Urothelium cell line (cell line): ENCODE measurements at regions not wholly inside any gene's neighbourhood (a gene's known extent, or its start where the extent isn't known, plus 50 kb on each side); places are given as distances from the start of the nearest gene placed in this dataset.
A peak's percentile ranks its signal among the peaks of the same experiment; 100 is the strongest.
"Not testable (repeated sequence)": the region's sequence is repeated elsewhere in the genome, so short reads cannot be mapped to it uniquely, and the experiment has no call there.

Experiments
- DNase-seq: peaks from one replicate; pipeline ENCODE4 v3.0.0; 2011; ENCODE audit warnings: low spot score, mixed read lengths
- FAIRE-seq: peaks from 2 replicates; lab custom pipeline; 2011; peaks lifted over from hg19 to GRCh38; lab: Jason Lieb, UNC

DNA sequence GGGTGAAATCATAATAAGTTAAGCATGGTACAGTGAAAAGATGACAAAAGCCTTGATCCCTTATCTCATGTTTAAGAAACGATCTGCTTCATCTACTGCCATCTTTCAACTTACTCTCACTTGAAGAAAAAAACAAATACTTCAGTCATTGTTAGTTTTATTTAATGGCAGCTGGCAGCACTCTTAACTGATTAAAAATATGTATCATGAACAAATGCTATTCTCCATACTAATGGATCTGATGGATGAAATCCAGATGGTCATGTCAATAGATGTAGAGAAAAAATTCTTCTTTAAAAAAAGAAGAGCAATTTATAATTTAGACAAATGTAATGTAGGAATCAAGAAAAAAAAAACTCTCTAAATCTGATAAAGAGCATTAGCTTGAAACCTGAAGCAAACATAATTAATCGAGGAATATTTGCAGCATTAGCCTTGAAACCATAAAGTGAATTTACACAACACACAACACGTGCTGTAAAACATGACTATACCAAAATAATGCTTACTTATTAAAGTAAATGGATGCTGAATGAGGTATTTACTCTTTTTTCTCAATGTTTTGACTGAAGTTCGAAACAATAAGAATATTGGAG, 579.0 kb upstream of the ADAMTS5 start:
- FAIRE-seq (no peak), DNase-seq (no peak)

DNA sequence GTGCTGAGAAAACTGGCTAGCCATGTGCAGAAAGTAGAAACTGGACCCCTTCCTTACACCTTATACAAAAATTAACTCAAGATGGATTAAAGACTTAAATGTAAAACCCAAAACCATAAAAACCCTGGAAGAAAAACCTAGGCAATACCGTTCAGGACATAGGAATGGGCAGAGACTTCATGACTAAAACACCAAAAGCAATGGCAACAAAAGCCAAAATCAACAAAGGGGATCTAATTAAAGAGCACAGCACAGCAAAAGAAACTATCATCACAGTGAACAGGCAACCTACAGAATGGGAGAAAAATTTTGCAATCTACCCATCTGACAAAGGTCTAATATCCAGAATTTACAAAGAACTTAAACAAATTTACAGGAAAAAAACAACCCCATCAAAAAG, 575.2 kb upstream of the ADAMTS5 start:
- DNase-seq, FAIRE-seq: not testable (repeated sequence)

DNA sequence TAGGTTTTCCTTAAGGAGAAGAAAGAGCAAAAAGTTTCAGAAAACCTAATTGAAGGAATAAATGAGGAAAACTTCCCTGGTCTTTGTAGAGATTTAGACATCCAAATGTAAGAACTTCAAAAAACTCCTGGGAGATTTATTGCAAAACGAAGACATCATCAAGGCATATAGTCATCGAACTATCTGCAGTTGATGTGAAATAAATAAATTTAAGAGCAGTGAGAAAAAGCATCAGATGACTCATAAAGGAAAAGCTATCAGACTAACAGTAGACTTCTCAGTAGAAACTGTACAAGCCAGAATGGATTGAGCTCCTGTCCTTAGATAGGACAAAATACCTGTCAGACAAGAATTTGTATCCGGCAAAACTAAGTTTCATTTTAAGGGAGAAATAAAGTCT, 569.4 kb upstream of the ADAMTS5 start:
- DNase-seq (no peak), FAIRE-seq (no peak)

DNA sequence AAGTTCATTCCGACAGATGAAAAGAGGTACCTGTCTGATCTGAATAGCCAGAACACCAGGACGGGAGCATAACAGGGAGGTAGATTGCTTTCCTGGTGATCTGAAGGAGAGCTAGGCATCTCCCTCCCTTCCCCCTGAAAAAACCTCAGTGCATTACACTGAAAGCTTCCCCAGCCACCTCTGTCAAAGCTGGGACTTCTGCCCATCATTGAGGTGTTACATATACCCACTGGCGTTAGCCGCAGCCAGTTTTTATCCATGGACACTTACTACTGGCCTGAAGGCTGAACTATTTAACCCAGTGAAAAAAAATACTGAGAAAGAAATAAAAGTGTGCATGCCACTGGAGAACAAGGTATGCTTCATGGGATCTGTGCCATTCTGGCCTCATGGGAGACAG, 568.3 kb upstream of the ADAMTS5 start:
- DNase-seq (no peak), FAIRE-seq (no peak)

DNA sequence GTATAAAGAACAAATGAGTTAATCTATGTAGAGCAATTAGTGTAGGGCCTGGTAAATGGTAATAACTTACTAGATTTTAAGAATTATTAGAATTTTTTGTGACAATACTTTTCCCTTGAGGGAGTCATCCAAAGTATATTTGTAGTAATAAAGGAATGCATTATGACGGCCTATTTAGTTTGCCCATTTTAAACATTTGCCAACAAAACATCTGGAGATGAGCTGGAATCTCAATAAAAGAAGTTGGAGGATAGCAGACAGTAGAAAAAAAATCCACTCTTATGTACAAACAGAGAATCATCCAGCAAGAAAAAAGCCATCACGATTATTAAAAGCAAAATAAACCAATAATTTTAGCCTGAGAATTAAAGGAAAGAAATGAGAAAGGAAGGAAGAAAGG, 567.3 kb upstream of the ADAMTS5 start:
- DNase-seq: no peak
- no peak for FAIRE-seq

DNA sequence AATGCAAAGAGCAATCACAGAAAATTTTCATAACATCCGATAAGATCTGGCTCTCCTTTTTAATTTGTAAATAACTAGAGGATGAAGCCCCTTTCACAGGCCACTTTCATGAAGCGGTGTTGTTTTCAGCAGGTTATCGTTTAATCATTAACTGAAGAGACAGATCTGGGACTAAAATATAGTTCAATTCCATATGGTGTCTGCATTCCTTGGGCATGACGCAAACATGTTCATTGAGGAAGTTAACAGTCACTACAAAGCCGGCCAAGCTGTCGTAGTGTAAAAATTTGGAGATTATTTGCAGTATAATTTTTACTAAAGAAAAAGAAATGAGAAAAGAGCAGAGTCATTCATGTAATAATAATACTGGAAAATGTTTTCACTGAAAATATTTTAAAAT, 565.2 kb upstream of the ADAMTS5 start:
- DNase-seq: peak; percentile 20
- FAIRE-seq: no peak

DNA sequence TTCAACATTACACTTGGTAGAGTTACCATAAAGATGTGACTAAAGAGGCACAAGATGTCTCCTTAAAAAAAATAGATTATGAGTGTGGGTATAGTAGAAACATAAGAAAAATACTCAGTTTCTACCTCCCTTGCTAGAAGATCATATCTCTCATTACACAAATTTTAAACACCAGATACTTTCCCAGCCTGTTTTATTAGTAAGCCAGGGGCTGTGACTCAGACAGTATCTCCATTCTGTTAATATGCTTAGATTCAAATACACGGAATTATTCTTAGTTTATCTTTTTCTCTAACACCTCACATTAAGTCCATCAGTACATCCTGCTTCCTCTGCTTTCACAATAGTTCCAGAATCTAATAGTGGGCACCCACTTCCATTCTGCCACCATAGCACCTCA, 561.8 kb upstream of the ADAMTS5 start:
- DNase-seq (no peak), FAIRE-seq (no peak)

DNA sequence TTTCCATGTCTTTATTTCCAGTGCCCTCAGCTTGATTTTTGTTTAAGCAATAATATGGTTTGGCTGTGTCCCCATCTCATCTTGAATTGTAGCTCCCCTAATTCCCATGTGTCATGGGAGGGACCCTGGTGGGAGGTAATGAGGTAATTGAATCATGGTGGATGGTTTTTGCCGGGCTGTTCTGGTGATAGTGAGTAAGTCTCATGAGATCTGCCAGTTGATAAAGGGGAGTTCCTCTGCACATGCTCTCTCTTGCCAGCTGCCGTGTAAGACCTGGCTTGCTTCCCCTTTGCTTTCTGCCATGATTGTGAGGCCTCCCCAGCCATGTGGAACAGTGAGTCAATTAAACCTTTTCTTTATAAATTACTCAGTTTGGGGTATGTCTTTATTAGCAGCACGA, 559.6 kb upstream of the ADAMTS5 start:
- FAIRE-seq (peak; percentile 91), DNase-seq (no peak)

DNA sequence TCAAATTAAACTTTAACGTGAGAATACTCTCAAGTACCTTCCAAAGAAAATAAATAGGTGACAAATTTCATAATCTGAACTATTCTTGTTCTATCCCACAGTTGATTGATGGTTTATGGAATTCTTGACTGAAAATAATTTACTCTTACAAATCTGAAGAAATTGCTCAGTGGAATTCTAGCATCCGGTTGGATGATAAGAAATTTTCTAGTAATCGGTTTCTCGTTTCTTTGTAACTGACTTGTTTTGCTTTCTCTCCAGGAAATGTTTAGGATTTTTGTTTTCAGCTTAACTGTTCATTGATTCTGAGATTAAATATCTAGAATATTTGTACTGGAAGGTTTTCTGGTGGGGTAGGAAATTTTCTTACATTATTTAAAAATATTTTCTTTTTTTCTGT, 558.9 kb upstream of the ADAMTS5 start:
- FAIRE-seq (no peak), DNase-seq (no peak)

DNA sequence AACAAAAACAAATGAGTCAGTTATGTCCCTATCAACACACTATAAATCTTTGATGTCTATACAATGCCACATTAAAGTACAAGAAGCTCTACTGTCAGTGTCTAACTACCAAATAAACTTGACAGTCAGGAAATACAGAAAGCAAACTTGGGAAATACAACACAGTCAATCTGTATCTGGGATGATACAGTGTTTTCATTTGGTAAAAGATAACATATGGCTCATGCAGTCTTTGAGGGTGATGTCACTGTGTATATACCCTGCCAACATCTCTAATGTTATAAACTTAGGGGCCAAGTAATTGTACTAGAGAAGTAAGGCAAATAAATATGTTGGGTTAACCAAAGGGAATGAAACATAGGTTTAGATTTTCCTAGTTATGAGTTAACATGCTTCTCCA, 552.5 kb upstream of the ADAMTS5 start:
- no peak for FAIRE-seq
- no peak for DNase-seq

DNA sequence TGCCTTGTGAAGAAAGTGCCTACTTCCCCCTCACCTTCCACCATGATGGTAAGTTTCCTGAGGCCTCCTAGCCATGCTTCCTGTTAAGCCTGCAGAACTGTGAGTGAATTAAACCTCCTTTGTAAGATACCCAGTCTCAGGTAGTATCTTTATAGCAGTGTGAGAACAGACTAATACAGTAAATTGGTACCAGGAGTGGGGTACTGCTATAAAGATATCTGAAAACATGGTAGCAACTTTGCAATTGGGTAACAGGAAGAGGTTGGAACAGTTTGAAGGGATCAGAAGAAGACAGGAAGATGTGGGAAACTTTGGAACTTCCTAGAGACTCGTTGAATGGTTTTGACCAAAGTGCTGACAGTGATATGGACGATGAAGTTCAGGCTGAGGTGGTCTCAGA, 550.3 kb upstream of the ADAMTS5 start:
- FAIRE-seq, DNase-seq: not testable (repeated sequence)

DNA sequence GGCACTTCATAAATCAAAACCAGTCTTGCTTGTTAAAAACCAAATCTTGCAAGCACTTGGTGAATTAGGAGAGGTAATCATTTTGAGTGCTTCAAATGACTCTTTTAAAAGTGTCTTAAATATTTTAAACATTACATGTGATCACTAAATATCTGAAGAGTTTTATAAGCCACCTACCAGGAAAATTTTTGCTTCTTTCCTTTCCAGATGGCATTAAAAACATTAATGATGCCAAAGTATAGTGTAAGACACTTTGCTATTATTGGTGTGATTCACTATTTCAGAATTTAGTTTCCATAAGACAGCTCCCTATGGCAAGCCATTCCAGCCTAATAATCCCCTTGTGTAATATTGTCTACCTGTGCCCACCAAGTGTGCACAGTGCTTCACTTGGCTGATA, 548.8 kb upstream of the ADAMTS5 start:
- DNase-seq: no peak
- FAIRE-seq: no peak

DNA sequence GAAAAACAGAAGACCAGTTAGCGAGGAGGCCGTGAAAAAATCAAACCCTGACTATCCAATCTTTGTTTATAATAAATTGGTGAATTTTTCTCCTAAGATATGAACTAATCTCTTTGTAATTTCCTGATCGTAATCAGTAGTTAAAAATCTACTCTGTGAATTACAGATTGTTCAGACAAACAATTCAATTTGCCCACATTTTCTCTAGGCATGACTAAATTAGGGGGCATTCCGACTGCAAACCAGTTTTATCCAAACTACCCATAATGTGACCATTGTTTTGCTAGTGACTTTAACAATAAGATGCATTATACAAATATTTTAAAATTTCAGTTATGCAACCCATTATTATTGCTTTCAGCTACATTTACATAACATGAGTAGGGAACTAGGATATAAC, 546.9 kb upstream of the ADAMTS5 start:
- no peak for DNase-seq
- no peak for FAIRE-seq

DNA sequence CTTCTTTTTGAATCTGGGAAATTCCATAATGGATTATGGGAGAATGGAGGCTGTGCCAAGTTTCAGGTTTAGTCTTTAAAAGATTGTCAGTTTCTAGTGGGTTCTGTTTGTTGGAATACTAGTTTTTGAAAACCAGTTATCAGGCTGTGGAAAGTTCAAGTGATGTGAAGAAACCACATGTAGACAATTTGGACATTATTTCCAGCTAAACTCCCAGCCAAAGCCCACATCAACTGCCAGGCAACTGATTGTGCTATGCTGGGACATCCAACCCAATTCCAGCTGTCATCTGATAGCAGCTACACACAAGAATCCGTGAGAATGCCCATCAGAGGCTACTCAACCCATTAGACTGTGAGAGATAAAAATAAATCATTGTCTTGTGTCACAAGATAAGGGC, 546.1 kb upstream of the ADAMTS5 start:
- DNase-seq (no peak), FAIRE-seq (peak; percentile 32)

DNA sequence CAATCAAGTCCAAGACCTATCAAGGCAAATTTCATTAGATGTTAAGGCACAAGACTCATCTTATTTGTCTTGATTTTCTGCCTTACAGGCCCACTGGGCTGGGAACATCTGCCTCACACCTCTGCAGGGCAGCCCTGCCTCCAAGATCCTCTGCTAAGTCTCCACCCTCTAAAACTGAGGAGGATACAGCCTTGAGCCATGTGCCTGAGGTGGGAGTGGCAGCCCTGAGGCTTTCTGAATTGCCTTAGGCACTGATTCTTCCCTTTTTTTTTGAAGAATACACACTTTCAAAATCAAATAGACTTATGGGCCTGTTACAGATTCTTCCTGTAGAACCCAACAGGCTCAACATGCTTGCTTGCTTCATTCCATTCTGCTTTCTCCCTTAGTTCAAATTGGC, 544.3 kb upstream of the ADAMTS5 start:
- DNase-seq (no peak), FAIRE-seq (peak; percentile 30)

DNA sequence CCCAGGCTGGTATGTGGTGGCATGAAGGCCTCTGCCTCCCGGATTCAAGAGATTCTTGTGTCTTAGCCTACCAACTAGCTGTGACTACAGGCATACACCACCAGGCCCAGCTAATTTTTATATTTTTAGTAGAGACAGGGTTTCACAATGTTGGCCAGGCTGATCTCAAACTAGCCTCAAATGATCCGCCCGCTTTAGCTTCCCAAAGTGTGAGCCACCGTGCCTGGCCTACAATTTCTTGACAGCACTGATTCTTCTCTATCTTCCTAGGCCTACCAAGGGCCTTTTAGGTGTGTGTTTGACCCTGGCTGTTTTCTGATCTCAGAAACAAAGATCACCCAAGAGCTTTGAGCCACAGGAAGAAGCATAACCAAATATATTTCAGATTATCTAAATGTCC, 540.8 kb upstream of the ADAMTS5 start:
- no peak for DNase-seq
- FAIRE-seq: no peak

DNA sequence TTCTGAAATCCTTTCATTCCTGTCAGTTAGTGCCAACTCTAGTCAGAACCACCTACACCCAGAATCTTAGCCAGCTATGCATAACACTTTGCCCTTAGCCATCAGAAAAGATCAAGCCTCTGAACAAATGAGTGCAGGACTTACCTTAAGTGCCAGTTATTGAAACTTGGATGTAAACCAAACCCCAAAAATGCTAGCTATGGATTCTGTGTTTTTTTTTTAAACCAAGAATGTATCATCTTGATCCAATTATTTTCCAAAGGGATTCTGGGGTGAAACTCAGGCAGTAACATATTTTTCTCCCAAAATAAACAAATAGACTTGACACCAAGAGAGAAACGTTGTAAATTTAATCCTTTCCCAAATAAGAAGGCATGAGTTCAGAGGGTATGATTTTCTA, 538.6 kb upstream of the ADAMTS5 start:
- no peak for FAIRE-seq

DNA sequence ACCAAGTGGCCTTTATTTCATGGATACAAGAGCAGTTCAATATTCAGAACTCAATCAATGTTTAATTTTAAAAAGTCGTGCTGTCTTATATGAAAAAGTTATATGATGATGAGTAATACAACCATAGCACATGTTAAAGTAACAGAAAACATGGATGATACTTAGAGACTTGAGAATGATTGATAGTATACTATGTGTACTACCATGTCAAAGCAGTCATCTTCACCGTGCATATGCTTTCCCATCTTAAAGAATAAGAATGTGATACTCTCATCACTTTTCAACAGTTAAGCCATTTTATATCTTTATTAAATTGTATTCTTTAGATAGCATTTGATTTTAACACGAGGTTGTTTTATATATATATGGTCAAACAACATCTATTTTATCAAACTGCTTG, 535.9 kb upstream of the ADAMTS5 start:
- no peak for FAIRE-seq

More for the DNA sequence above, 538.6 kb upstream of the ADAMTS5 start:
- peak; percentile 44 for DNase-seq

DNA sequence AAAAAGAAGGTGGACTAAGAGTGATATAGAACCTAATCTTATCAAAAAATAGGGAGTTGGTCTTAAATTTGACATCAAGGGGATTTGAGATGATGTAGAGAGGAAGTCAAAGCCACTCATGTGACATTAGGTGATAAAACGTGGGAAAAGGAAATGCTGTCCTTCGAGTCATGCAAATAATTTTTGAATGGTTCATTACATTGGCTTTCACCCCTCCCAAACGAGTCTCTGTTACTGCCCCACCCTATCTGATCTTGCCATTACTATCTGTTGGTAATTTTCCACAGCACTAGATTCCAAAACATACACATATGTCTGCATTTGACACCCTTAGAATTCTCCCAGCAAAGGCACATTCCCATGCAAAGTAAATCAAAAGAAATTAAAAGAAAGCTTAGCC, 531.1 kb upstream of the ADAMTS5 start:
- DNase-seq (no peak), FAIRE-seq (peak; percentile 48)

More for the DNA sequence above, 535.9 kb upstream of the ADAMTS5 start:
- DNase-seq: no peak

DNA sequence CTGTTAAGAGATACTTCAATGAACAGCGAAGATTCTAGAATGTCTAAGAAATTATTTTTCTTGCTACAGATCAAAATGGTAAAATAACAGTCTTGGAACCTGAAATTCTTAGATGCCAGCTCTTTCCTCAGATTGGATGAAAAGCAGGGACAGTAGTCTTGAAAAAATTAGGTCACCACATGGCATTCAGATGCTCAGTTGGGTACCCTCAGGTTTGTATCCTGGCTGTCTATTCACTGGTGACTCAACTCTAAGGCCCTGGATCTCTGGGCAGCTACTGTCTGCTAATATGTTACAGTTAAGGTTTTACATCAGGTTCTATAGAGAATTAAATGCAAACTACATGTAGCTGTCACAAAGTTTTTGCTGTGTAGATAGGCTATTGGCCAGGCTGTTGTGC, 528.9 kb upstream of the ADAMTS5 start:
- no peak for DNase-seq
- peak; percentile 37 for FAIRE-seq

DNA sequence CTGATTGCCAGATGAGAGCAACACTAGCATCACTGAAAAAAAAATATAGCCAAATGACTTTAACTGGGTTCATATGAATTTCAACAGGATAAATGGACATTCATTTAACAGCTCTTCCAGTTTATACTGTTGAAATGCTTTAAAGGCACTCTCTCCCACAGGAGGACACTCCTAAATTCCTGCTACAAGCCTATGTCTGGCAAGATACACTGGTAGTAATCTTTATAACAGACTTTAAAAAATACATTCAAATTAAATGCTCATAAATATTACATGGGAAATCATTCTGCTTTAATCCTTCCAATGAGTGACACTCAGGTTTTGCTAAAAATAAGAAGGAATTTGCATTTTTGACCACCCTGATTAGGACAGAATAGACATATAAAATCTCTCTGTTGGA, 526.7 kb upstream of the ADAMTS5 start:
- FAIRE-seq: no peak
- DNase-seq: no peak

DNA sequence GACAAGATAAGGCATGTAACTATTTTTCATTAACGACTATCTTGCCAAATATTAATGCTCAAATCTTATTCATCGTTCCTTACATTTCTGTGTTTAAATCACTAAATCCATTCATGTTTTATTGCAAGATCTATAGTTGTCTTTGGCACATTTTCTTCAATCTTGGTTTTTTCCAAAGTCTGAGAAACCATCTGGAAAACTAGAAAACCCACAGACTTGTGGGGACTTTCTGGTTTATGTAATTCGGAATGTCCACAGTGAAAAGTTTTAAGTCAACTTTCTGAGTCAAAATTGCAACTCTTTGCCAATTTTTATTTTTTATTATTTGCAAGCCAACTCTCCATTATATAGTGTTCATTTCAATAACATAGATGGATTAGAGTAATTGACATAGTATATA, 520.8 kb upstream of the ADAMTS5 start:
- FAIRE-seq (no peak), DNase-seq (no peak)

DNA sequence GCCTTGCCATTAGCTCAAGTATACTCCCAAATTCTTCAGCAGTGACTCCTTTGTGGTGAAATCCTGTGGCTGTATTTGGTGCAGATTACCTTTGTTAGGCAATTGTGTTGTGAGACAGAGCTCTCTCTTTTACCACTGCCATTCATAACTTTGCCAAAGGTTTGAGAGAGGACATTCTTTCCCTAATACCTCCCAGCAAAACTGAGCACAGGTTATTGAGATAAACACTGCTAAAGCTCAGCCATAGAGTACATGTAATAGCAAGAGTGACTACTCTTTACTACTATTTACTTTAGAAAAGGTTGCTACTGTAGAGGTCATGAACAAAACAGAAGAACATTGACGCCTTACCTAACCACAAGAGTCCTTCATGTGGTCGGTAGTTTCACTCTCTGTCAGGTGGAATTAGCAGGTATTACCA, 514.0 kb upstream of the ADAMTS5 start:
- no peak for FAIRE-seq
- peak; percentile 51 for DNase-seq
